Aorta (tissue), 5 donors: ENCODE measurements at regions not wholly inside any gene's neighbourhood (a gene's known extent, or its start where the extent isn't known, plus 50 kb on each side); places are given as distances from the start of the nearest gene placed in this dataset.

Source experiments
- ATAC-seq: fragments of 200-7000 bp; cut with Tn5 transposase; one replicate; pipeline ENCODE4 v1.9.1; 2022; ENCODE audit warnings: moderate library complexity; ENCODE audit not compliant: low FRiP score
- DNase-seq, 2 donors: peaks; one replicate each; pipeline ENCODE4 v3.0.0-alpha.2; 2020
- H3K27ac ChIP-seq, 2 donors: one replicate each; pipeline ENCODE4 v1.5.1; 2013; ENCODE audit warnings: low read length in 2 of 2, mild to moderate bottlenecking in 2 of 2, moderate library complexity in 2 of 2, control low read depth in 1 of 2, inconsistent platforms in 1 of 2, low read depth in 1 of 2
- H3K27me3 ChIP-seq, 2 donors: one replicate each; pipeline ENCODE4 v1.6.1; 2013; ENCODE audit warnings: control low read depth in 1 of 2, low read length in 1 of 2, mild to moderate bottlenecking in 1 of 2, moderate library complexity in 1 of 2; ENCODE audit not compliant: insufficient read depth in 2 of 2, control insufficient read depth in 1 of 2
- H3K36me3 ChIP-seq, 2 donors: one replicate each; pipeline ENCODE4 v1.6.1; 2013; ENCODE audit warnings: control low read depth in 1 of 2, low read length in 1 of 2, mild to moderate bottlenecking in 1 of 2; ENCODE audit not compliant: insufficient read depth in 2 of 2, control insufficient read depth in 1 of 2
- H3K4me1 ChIP-seq, 2 donors: one replicate each; pipeline ENCODE4 v1.6.1; 2013; ENCODE audit warnings: low read length in 2 of 2, control low read depth in 1 of 2, mild to moderate bottlenecking in 1 of 2, moderate library complexity in 1 of 2; ENCODE audit not compliant: insufficient read depth in 2 of 2, control insufficient read depth in 1 of 2
- H3K4me3 ChIP-seq, 2 donors: one replicate each; pipeline ENCODE4 v1.5.1; 2013; ENCODE audit warnings: low read length in 2 of 2, control low read depth in 1 of 2, mild to moderate bottlenecking in 1 of 2
- H3K9me3 ChIP-seq: one replicate; pipeline ENCODE4 v1.6.1; 2013; ENCODE audit warnings: mild to moderate bottlenecking, low read length; ENCODE audit not compliant: control insufficient read depth
- WGBS, 2 donors: extraction: QIAGEN DNeasy Blood & Tissue Kit; methylation state at CpG; one replicate each; pipeline ENCODE4 v1.1.7; 2013; 5-methylcytosine and 5-hydroxymethylcytosine counted together
- intact Hi-C, 2 donors: fragments of 100-400 bp; cut with DNase I; formaldehyde crosslinking; loops; one replicate each; pipeline versions ENCODE4 v1.14.2 to v1.15.0; 2022
- donor health status: healthy with polysubstance abuse.
- donor health status: Bipolar disorder and iron deficiency.
- donor health status: DM: no; HTN: no; CAD: no.
- donor health status: DM: no; HTN: no; CAD: no.
- donor health status: DM: yes; HTN: yes; CAD: no.

DNA sequence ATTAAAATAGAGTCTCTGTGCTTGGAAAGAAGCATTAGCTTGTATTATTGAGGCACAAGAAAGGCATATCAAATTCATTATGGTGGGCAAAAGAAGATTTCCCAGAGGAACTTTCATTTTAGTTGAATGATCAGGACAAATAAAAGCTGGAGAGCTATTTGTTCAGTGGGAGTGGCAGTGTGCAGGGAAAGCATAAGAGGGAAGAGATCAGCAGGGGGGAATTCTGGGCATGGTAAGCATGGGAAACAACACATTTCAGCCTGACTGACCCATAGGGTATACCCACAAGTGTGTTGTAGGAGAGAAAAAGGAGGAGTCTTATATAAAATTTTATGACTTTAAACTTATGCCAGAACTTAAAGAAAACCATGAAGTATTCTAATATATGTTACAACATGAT lies 167.7 kb upstream of the RASA1 start:
- H3K4me1 ChIP-seq = no peaks in the 10 kb centered on the region
- H3K27me3 ChIP-seq = no peaks in the 10 kb centered on the region
- DNase-seq = no peak
- H3K36me3 ChIP-seq = no peaks in the 10 kb centered on the region
- ATAC-seq = no peak
- H3K4me3 ChIP-seq = no peak overlapping the region
- intact Hi-C loops = no loop called here
- H3K27ac ChIP-seq = no peak overlapping the region
- H3K9me3 ChIP-seq = no peaks in the 10 kb centered on the region

DNA sequence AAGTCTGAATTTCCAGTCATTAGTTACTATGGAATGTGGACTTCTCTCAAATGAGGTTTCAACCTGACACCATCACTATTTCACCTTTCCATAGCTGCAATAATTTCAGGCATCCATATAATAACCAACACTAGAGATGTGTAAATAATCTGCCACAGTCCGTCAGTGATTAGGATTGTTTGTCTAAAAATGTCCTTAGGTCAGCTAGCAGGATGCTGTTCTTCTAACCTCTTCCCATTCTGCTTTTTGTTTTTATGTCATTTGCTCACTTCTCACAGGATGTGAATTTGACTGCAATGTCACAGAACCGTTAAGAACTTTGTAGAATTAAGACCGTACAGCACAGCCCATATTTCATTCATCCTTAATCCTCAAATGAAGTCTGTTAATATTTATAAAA lies 166.4 kb upstream of the RASA1 start:
- ATAC-seq (no peak), DNase-seq (no peak)
- H3K9me3 ChIP-seq = no peaks in the 10 kb centered on the region
- no peaks in the 10 kb centered on the region for H3K27me3 ChIP-seq
- intact Hi-C loops = no loop called here
- WGBS, 2 donors = 10 to 28% methylated on average over 3 of the region's 3 CpGs
- no peak overlapping the region for H3K27ac ChIP-seq
- no peaks in the 10 kb centered on the region for H3K4me1 ChIP-seq
- H3K36me3 ChIP-seq = no peaks in the 10 kb centered on the region
- H3K4me3 ChIP-seq = no peak overlapping the region

DNA sequence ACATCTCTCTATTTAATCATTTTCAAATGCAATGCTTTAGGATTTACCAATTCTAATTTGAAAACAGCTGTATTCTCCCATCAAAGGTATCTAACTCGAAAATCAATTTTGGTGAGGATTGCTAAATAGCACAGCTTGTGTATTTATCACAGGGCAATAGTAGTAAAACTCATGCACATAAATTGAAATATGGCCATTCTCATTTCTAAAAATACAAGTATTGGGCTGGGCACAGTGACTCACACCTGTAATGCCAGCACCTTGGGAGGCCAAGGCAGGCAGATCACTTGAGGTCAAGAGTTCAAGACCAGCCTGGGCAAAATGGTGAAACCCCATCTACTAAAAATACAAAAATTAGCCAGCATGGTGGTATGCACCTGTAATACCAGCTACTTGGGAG lies 164.8 kb upstream of the RASA1 start:
- no peaks in the 10 kb centered on the region for H3K9me3 ChIP-seq
- no peak overlapping the region for H3K27ac ChIP-seq
- no peaks in the 10 kb centered on the region for H3K27me3 ChIP-seq
- no peaks in the 10 kb centered on the region for H3K36me3 ChIP-seq
- intact Hi-C loops = no loop called here
- 91 to 94% methylated on average over 1 of the region's 1 CpG for WGBS, 2 donors
- H3K4me3 ChIP-seq = no peak overlapping the region
- ATAC-seq (no peak), DNase-seq (no peak)
- H3K4me1 ChIP-seq = no peaks in the 10 kb centered on the region

DNA sequence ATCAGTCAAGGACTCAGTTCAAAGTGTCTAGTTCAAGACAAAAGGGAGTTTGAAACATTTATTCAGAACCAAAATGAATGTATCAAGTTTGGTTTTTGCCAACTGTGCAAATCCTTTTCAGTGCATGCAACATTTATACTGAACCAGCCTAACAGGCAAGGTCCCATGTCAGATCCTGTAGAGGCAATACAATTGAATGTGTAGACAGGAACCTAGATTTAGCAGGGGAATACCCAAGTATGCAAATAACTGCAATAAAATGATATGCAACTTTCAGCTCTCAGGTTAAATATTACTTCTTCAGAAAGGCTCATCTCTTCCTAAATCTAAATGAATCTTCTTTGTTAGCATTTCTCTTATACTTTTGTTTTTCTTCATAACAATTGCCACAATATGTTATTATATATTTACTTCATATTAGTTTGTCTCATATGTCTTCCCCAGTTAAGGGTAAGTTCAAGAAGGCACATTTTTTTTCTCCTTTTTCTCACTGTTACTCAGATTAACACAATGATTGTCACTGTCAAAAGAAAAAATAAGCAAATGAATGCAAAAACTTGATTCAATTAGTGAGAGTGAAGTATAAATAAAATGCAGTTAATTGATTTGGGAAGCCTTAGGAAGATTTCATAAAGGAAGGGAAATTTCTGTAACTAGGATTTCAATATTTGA lies 163.9 kb upstream of the RASA1 start:
- no peaks in the 10 kb centered on the region for H3K9me3 ChIP-seq
- H3K27ac ChIP-seq = no peak overlapping the region
- DNase-seq (no peak), ATAC-seq (no peak)
- H3K4me3 ChIP-seq = no peak overlapping the region
- intact Hi-C loops = no loop called here
- no peaks in the 10 kb centered on the region for H3K4me1 ChIP-seq
- H3K27me3 ChIP-seq = no peaks in the 10 kb centered on the region
- no peaks in the 10 kb centered on the region for H3K36me3 ChIP-seq

DNA sequence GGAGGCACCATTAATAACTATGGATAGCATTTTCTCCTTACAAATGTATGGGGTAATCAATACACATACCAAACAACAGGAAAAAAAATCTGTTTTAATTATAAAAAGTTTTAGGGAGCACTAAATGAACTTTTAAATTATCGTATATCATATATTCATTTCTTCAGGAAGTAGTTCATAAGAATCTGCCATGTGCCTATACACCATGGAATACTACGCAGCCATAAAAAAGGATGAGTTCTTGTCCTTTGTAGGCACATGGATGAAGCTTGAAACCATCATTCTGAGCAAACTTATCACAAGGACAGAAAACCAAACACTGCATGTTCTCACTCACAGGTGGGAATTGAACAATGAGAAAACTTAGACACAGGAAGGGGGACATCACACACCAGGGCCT lies 162.1 kb upstream of the RASA1 start:
- Histone ChIP-seq H3K4me3 (no peak overlapping the region), H3K9me3 (no peaks in the 10 kb centered on the region), H3K4me1 (no peaks in the 10 kb centered on the region), H3K27me3 (no peaks in the 10 kb centered on the region), H3K27ac (no peak overlapping the region), H3K36me3 (no peaks in the 10 kb centered on the region)
- DNase-seq (no peak), ATAC-seq (no peak)
- 46 to 48% methylated on average over 2 of the region's 2 CpGs for WGBS, 2 donors
- intact Hi-C loops = no loop called here

DNA sequence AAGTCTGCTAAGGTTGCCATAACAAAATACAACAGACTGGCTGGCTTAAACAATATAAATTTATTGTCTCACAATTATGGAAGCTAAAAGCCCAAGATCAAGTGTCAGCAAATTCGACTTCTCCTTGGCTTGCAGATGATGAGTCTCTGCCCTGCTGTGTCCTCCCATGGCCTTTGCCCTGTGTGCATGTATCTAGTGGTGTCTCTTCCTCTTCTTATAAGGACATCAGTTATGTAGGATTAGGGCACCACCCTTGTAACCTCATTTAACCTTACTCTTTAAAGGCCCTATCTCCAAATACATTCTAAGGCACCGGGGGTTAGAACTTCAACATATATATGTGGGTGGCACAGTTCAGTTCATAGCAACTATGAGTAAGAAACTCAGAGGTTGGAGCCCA lies 157.9 kb upstream of the RASA1 start:
- WGBS, 2 donors = 85 to 87% methylated on average over 2 of the region's 2 CpGs
- DNase-seq (peak in 1 of 2 donors; percentile 53), ATAC-seq (no peak)
- Histone ChIP-seq H3K27me3 (no peaks in the 10 kb centered on the region), H3K27ac (no peak overlapping the region), H3K36me3 (no peaks in the 10 kb centered on the region), H3K4me3 (no peak overlapping the region), H3K9me3 (no peaks in the 10 kb centered on the region), H3K4me1 (no peaks in the 10 kb centered on the region)
- intact Hi-C loops = no loop called here

DNA sequence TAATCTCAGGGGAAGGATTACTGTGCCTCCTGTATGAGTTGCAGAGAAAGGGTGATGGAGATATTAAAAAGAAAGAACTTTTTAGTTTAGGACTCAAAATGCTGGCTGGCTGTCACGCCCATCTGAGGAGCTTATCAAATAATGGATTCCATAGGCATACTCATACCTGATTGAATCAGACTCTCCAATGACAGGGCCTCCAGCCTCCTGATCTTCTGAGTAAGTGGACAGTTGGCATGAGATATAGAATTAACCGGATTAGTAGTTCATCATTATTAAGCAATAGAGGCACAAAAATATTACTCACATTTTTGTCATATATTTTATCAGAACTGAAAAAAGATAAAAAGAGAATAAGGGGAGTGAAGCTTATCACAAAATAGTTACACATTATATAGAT lies 157.0 kb upstream of the RASA1 start:
- no peaks in the 10 kb centered on the region for H3K9me3 ChIP-seq
- no peak for DNase-seq
- no peak overlapping the region for H3K27ac ChIP-seq
- no peaks in the 10 kb centered on the region for H3K4me1 ChIP-seq
- no peak for ATAC-seq
- WGBS, 2 donors = 88 to 91% methylated on average over 2 of the region's 2 CpGs
- H3K27me3 ChIP-seq = no peaks in the 10 kb centered on the region
- H3K36me3 ChIP-seq = no peaks in the 10 kb centered on the region
- intact Hi-C loops = no loop called here
- no peak overlapping the region for H3K4me3 ChIP-seq

DNA sequence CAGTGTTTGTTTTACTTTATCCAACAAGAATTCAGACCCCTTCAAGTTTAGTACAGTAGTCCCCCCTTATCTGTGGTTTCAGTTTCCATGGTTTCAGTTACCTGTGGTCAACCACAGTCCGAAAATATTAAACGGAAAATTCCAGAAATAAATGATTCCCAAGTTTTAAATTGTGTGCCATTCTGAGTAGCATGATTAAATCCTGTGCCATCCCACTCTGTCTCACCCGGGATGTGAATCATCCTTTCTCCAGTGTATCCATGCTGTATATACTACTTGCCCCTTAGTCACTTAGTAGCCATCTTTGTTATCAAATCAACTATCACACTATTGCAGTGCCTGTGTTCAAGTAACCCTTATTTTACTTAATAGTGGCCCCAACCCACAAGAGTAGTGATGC lies 153.8 kb upstream of the RASA1 start:
- H3K4me1 ChIP-seq = no peaks in the 10 kb centered on the region
- H3K27me3 ChIP-seq = no peaks in the 10 kb centered on the region
- no peaks in the 10 kb centered on the region for H3K9me3 ChIP-seq
- WGBS, 2 donors = 69 to 70% methylated on average over 3 of the region's 3 CpGs
- no peak overlapping the region for H3K4me3 ChIP-seq
- DNase-seq = no peak
- ATAC-seq = no peak
- H3K36me3 ChIP-seq = no peaks in the 10 kb centered on the region
- intact Hi-C loops = no loop called here
- no peak overlapping the region for H3K27ac ChIP-seq

DNA sequence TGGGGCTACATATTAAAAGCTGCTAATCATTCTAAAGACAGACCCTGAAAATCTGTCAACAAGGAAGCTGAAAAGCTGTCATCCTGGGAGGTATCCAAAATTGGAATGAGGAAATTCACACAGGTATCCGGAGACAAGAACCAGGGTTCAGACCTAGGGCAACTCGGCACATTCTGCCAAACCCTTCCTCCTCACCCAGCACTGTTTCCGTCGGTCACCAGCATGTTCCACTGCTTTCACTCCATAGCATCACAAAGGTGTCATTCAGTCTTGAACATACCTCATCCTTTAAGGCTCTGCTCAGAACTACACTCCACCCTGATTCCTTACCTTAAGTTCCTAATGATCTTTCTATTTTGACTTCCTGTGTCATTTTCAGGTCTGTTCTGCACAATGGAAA lies 153.1 kb upstream of the RASA1 start:
- no peak overlapping the region for H3K27ac ChIP-seq
- intact Hi-C loops = no loop called here

More for the DNA sequence above, 153.1 kb upstream of the RASA1 start:
- H3K9me3 ChIP-seq = no peaks in the 10 kb centered on the region
- no peak for ATAC-seq
- H3K36me3 ChIP-seq = no peaks in the 10 kb centered on the region
- no peak overlapping the region for H3K4me3 ChIP-seq
- H3K27me3 ChIP-seq = no peaks in the 10 kb centered on the region
- WGBS, 2 donors = 85 to 92% methylated on average over 4 of the region's 4 CpGs
- no peaks in the 10 kb centered on the region for H3K4me1 ChIP-seq
- no peak for DNase-seq
